WTC11 (cell line): ENCODE measurements at regions not wholly inside any gene's neighbourhood (a gene's known extent, or its start where the extent isn't known, plus 50 kb on each side); places are given as distances from the start of the nearest gene placed in this dataset.

Experiments used
- ATF2 ChIP-seq: sonication (generic); formaldehyde crosslinking; IDR thresholded peaks from 2 replicates; pipeline ENCODE4 v1.8.1; 2022; ENCODE audit warnings: low read depth, missing genetic modification reagents, borderline replicate concordance
- ATF3 ChIP-seq: sonication (generic); formaldehyde crosslinking; conservative IDR thresholded peaks from 2 replicates; pipeline ENCODE4 v1.8.1; 2022; ENCODE audit warnings: mild to moderate bottlenecking, missing genetic modification reagents
- CBFB ChIP-seq: sonication (generic); formaldehyde crosslinking; IDR thresholded peaks from 2 replicates; pipeline ENCODE4 v1.8.1; 2022; ENCODE audit warnings: mild to moderate bottlenecking, low read depth, missing genetic modification reagents
- CTCF ChIP-seq: fragments of 200-600 bp; IDR thresholded peaks from 2 replicates; pipeline ENCODE4 v1.8.0; 2022; ENCODE audit warnings: antibody characterized with exemption
- E2F1 ChIP-seq: sonication (generic); formaldehyde crosslinking; IDR thresholded peaks from 2 replicates; pipeline ENCODE4 v1.8.0; 2022; ENCODE audit warnings: mild to moderate bottlenecking, missing genetic modification reagents
- FOXK1 ChIP-seq: sonication (generic); formaldehyde crosslinking; IDR thresholded peaks from 2 replicates; pipeline ENCODE4 v1.8.0; 2022; ENCODE audit warnings: mild to moderate bottlenecking, moderate library complexity, missing genetic modification reagents
- FOXP4 ChIP-seq: sonication (generic); formaldehyde crosslinking; IDR thresholded peaks from 2 replicates; pipeline ENCODE4 v1.8.0; 2022; ENCODE audit warnings: mild to moderate bottlenecking, missing genetic modification reagents
- KAT7 ChIP-seq: sonication (generic); formaldehyde crosslinking; IDR thresholded peaks from 2 replicates; pipeline ENCODE4 v1.8.1; 2023; ENCODE audit warnings: missing genetic modification reagents, mild to moderate bottlenecking, borderline replicate concordance
- MAX ChIP-seq: sonication (generic); formaldehyde crosslinking; IDR thresholded peaks from 2 replicates; pipeline ENCODE4 v1.8.0; 2022; ENCODE audit warnings: mild to moderate bottlenecking, missing genetic modification reagents
- NR3C1 ChIP-seq: sonication (generic); formaldehyde crosslinking; conservative IDR thresholded peaks from 2 replicates; pipeline ENCODE4 v1.8.1; 2023; ENCODE audit warnings: low read depth, mild to moderate bottlenecking, missing genetic modification reagents
- PRRX2 ChIP-seq: fragments of 250-450 bp; sonication (Bioruptor Pico); IDR thresholded peaks from 2 replicates; pipeline ENCODE4 v1.8.0; 2021; ENCODE audit warnings: mild to moderate bottlenecking
- USF1 ChIP-seq: sonication (generic); formaldehyde crosslinking; IDR thresholded peaks from 2 replicates; pipeline ENCODE4 v1.8.0; 2022; ENCODE audit warnings: mild to moderate bottlenecking, missing genetic modification reagents
- ZBTB21 ChIP-seq: sonication (generic); formaldehyde crosslinking; IDR thresholded peaks from 2 replicates; pipeline ENCODE4 v1.8.1; 2023; ENCODE audit warnings: mild to moderate bottlenecking, missing genetic modification reagents, borderline replicate concordance
- ZNF232 ChIP-seq: sonication (generic); formaldehyde crosslinking; IDR thresholded peaks from 2 replicates; pipeline ENCODE4 v1.8.0; 2022; ENCODE audit warnings: mild to moderate bottlenecking, missing genetic modification reagents

- TF ChIP-seq KAT7 (CRISPR knock-in tag): no peak
- TF ChIP-seq USF1 (CRISPR knock-in tag): no peak
- no peak for TF ChIP-seq CTCF
- TF ChIP-seq E2F1 (CRISPR knock-in tag): no peak
- TF ChIP-seq ZBTB21: no peak
- TF ChIP-seq ZNF232 (CRISPR knock-in tag): no peak
- TF ChIP-seq PRRX2: no peak
- no peak for TF ChIP-seq ATF2 (CRISPR knock-in tag)
- TF ChIP-seq ATF3 (CRISPR knock-in tag): no peak
- no peak for TF ChIP-seq CBFB (CRISPR knock-in tag)
- no peak for TF ChIP-seq NR3C1
- no peak for TF ChIP-seq FOXP4 (CRISPR knock-in tag)
- TF ChIP-seq FOXK1 (CRISPR knock-in tag): no peak
- no peak for TF ChIP-seq MAX (CRISPR knock-in tag)
Observed at GRCh38 chr4:31307029-31307428, 586.9 kb downstream of the PCDH7 start.
